Stimulated activated CD4-positive, alpha-beta T cell treated with anti-CD3 and anti-CD28 coated beads, Interleukin-12 subunit alpha, Interleukin-12 subunit beta, amount 100 ng/mL, for 48 hours (primary cell): ENCODE measurements at regions not wholly inside any gene's neighbourhood (a gene's known extent, or its start where the extent isn't known, plus 50 kb on each side); places are given as distances from the start of the nearest gene placed in this dataset.
"Not testable (repeated sequence)": the region's sequence is repeated elsewhere in the genome, so short reads cannot be mapped to it uniquely, and the experiment has no call there.

ENCODE experiments used
- DNase-seq, 3 donors: peaks; one replicate each; pipeline ENCODE4 v3.0.0-alpha.2; 2020; ENCODE audit warnings: low read depth in 2 of 3, low spot score in 1 of 3

- no peak for DNase-seq
Observed at GRCh38 chr4:137881641-137882040, 349.3 kb upstream of the PCDH18 start.

GRCh38 chr4:137868067-137868466 lies 335.8 kb upstream of the PCDH18 start:
- not testable (repeated sequence) for DNase-seq

GRCh38 chr4:137866671-137867070 lies 334.4 kb upstream of the PCDH18 start:
- no peak for DNase-seq

- DNase-seq: no peak
Observed at GRCh38 chr4:137861682-137862081, 329.4 kb upstream of the PCDH18 start.

- DNase-seq: no peak
Observed at GRCh38 chr4:137853424-137853823, 321.1 kb upstream of the PCDH18 start.

- no peak for DNase-seq
Observed at GRCh38 chr4:137852326-137852725, 320.0 kb upstream of the PCDH18 start.

- no peak for DNase-seq
Observed at GRCh38 chr4:137851435-137851834, 319.1 kb upstream of the PCDH18 start.

- not testable (repeated sequence) for DNase-seq
Observed at GRCh38 chr4:137827945-137828344, 295.7 kb upstream of the PCDH18 start.

GRCh38 chr4:137825505-137825904 lies 293.2 kb upstream of the PCDH18 start:
- DNase-seq: no peak

- no peak for DNase-seq
Observed at GRCh38 chr4:137823007-137823406, 290.7 kb upstream of the PCDH18 start.

- DNase-seq: no peak
Observed at GRCh38 chr4:137819964-137820383, 287.7 kb upstream of the PCDH18 start.

GRCh38 chr4:137812258-137812657 lies 280.0 kb upstream of the PCDH18 start:
- no peak for DNase-seq

- no peak for DNase-seq
Observed at GRCh38 chr4:137806420-137806819, 274.1 kb upstream of the PCDH18 start.

- no peak for DNase-seq
Observed at GRCh38 chr4:137804906-137805495, 272.7 kb upstream of the PCDH18 start.

GRCh38 chr4:137800861-137801260 lies 268.6 kb upstream of the PCDH18 start:
- no peak for DNase-seq

- DNase-seq: no peak
Observed at GRCh38 chr4:137794764-137795254, 262.5 kb upstream of the PCDH18 start.

GRCh38 chr4:137789263-137789662 lies 257.0 kb upstream of the PCDH18 start:
- DNase-seq: not testable (repeated sequence)

GRCh38 chr4:137783923-137784322 lies 251.6 kb upstream of the PCDH18 start:
- DNase-seq: not testable (repeated sequence)

- no peak for DNase-seq
Observed at GRCh38 chr4:137775701-137776100, 243.4 kb upstream of the PCDH18 start.

GRCh38 chr4:137774501-137774900 lies 242.2 kb upstream of the PCDH18 start:
- no peak for DNase-seq

- no peak for DNase-seq
Observed at GRCh38 chr4:137768881-137769280, 236.6 kb upstream of the PCDH18 start.

- DNase-seq: no peak
Observed at GRCh38 chr4:137768196-137768595, 235.9 kb upstream of the PCDH18 start.

- no peak for DNase-seq
Observed at GRCh38 chr4:137762591-137762990, 230.3 kb upstream of the PCDH18 start.
